ENCODE measurements at regions not wholly inside any gene's neighbourhood (a gene's known extent, or its start where the extent isn't known, plus 50 kb on each side); places are given as distances from the start of the nearest gene placed in this dataset.
"Not testable (repeated sequence)": the region's sequence is repeated elsewhere in the genome, so short reads cannot be mapped to it uniquely, and the experiment has no call there.

DNA sequence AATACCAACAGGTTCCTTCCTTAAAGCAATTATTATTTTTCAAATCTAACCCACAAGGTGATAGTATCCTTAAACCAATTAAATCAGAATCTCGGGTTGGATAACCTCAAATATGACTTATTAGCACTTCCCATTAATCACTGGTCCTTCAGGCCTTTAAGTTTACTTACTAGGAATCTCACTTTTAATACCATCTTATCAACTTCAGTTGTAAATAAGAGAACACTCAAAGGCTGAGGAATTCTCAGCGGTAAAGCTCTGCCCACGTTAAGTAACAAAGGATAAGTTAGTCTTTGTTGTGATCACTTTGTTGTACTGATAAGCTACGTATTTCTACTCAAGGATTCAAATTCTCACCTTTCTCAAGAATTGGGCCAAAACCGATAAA is 82.0 kb downstream of the OR2B2 start:
- no peak for DNase-seq
- no TSS peak for BruUV-seq (replicated peaks)
- peak overlapping the region; percentile 77 for H3K4me2 ChIP-seq (ENCODE audit: low read length)
- no peaks in the 10 kb centered on the region for H3F3A ChIP-seq (ENCODE audit: low read length, unreplicated experiment)
- no peak for ATAC-seq
- no peaks in the 10 kb centered on the region for H3K4me1 ChIP-seq (ENCODE audit: insufficient read depth, low read length)
- peaks cover 3% of the 10 kb centered on the region; the same call in 1 of the 2 replicates for H4K20me1 ChIP-seq (ENCODE audit: low read length)
- POLR2A ChIA-PET (ENCODE audit: unreplicated experiment), result no interaction called here
- H3K27me3 ChIP-seq (ENCODE audit: low read length), result no peaks in the 10 kb centered on the region
- peak overlapping the region; percentile 47 for H3K27ac ChIP-seq (ENCODE audit: low read length)
- no peak overlapping the region for H2AFZ ChIP-seq (ENCODE audit: low read length)
- intact Hi-C loops (cut with micrococcal nuclease), result loop anchor here (10.0 kb wide), 2 partner anchors 255 to 1705 kb away; partner anchors contain the start of gene ZNF165
- H3K36me3 ChIP-seq (ENCODE audit: low read depth, low read length), result no peaks in the 10 kb centered on the region
- peaks cover 7% of the 10 kb centered on the region for H3K79me2 ChIP-seq (ENCODE audit: low read length)
- H3K9me2 ChIP-seq (replicated peaks; ENCODE audit: low read length), result no peaks in the 10 kb centered on the region
- no peaks in the 10 kb centered on the region for H3K9me3 ChIP-seq (ENCODE audit: low read length)
- no peak for TF ChIP-seq CTCF (conservative IDR thresholded peaks at IDR 0.05; ENCODE audit: low read depth, low read length)
- no peak for TF ChIP-seq EZH2 (IDR thresholded peaks at IDR 0.05; ENCODE audit: low read length, unreplicated experiment)
- TF ChIP-seq EZH2phosphoT487 (IDR thresholded peaks at IDR 0.05; ENCODE audit: borderline replicate concordance, low read length), result no peak
- H3K9ac ChIP-seq (ENCODE audit: low read length), result peak overlapping the region; percentile 59
- CTCF ChIA-PET, result no interaction called here
- peak overlapping the region; percentile 67 for H3K4me3 ChIP-seq (ENCODE audit: low read length)

- peak overlapping the region; percentile 59; the same call in 1 of the 2 replicates for H3K9ac ChIP-seq (ENCODE audit: low read length)
- intact Hi-C loops (cut with micrococcal nuclease), result loop anchor here (10.0 kb wide), 2 partner anchors 255 to 1705 kb away; partner anchors contain the start of gene ZNF165
- H3F3A ChIP-seq (ENCODE audit: low read length, unreplicated experiment), result no peaks in the 10 kb centered on the region
- no peaks in the 10 kb centered on the region for H3K9me3 ChIP-seq (ENCODE audit: low read length)
- BruUV-seq (replicated peaks), result no TSS peak
- H3K4me3 ChIP-seq (ENCODE audit: low read length), result peak overlapping the region; percentile 67
- H3K36me3 ChIP-seq (ENCODE audit: low read depth, low read length), result no peaks in the 10 kb centered on the region
- ChIA-PET POLR2A (ENCODE audit: unreplicated experiment) (no interaction called here), CTCF (no interaction called here)
- peak; percentile 28 for DNase-seq
- peak overlapping the region; percentile 77 for H3K4me2 ChIP-seq (ENCODE audit: low read length)
- peak overlapping the region; percentile 47; the same call in 1 of the 2 replicates for H3K27ac ChIP-seq (ENCODE audit: low read length)
- no peaks in the 10 kb centered on the region for H3K27me3 ChIP-seq (ENCODE audit: low read length)
- peaks cover 8% of the 10 kb centered on the region for H3K79me2 ChIP-seq (ENCODE audit: low read length)
- TF ChIP-seq CTCF (conservative IDR thresholded peaks at IDR 0.05; ENCODE audit: low read depth, low read length), result no peak
- TF ChIP-seq EZH2 (IDR thresholded peaks at IDR 0.05; ENCODE audit: low read length, unreplicated experiment), result no peak
- no peak for TF ChIP-seq EZH2phosphoT487 (IDR thresholded peaks at IDR 0.05; ENCODE audit: borderline replicate concordance, low read length)
- no peaks in the 10 kb centered on the region for H3K4me1 ChIP-seq (ENCODE audit: insufficient read depth, low read length)
- no peaks in the 10 kb centered on the region for H3K9me2 ChIP-seq (replicated peaks; ENCODE audit: low read length)
- H4K20me1 ChIP-seq (ENCODE audit: low read length), result peaks cover 7% of the 10 kb centered on the region; the same call in 1 of the 2 replicates
- ATAC-seq, result peak; percentile 9; the same call in 1 of the 2 replicates
- H2AFZ ChIP-seq (ENCODE audit: low read length), result no peak overlapping the region
Observed at GRCh38 chr6:27829453-27830211, 82.6 kb downstream of the OR2B2 start.

DNA sequence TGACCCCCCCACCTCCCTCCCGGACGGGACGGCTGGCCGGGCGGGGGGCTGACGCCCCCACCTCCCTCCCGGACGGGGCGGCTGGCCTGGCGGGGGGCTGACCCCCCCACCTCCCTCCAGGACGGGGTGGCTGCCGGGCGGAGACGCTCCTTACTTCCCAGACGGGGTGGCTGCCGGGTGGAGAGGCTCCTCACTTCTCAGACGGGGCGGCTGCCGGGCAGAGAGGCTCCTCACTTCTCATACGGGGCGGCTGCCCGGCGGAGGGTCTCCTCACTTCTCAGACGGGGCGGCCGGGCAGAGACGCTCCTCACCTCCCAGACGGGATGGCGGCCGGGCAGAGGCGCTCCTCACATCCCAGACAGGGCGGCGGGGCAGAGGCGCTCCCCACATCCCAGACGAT is 84.7 kb downstream of the OR2B2 start:
- DNase-seq; H3K9ac ChIP-seq (ENCODE audit: low read length); H3K9me3 ChIP-seq (ENCODE audit: low read length); H3K9me2 ChIP-seq (replicated peaks; ENCODE audit: low read length); H3F3A ChIP-seq (ENCODE audit: low read length, unreplicated experiment); H3K27me3 ChIP-seq (ENCODE audit: low read length); intact Hi-C loops (cut with micrococcal nuclease); H2AFZ ChIP-seq (ENCODE audit: low read length); H3K36me3 ChIP-seq (ENCODE audit: low read depth, low read length); ATAC-seq; POLR2A ChIA-PET (ENCODE audit: unreplicated experiment); H3K4me2 ChIP-seq (ENCODE audit: low read length); H3K4me1 ChIP-seq (ENCODE audit: insufficient read depth, low read length); H3K4me3 ChIP-seq (ENCODE audit: low read length); CTCF ChIA-PET; H3K27ac ChIP-seq (ENCODE audit: low read length); BruUV-seq (replicated peaks): not testable (repeated sequence)
- peaks cover 11% of the 10 kb centered on the region for H4K20me1 ChIP-seq (ENCODE audit: low read length)
- peaks cover 13% of the 10 kb centered on the region for H3K79me2 ChIP-seq (ENCODE audit: low read length)

DNA sequence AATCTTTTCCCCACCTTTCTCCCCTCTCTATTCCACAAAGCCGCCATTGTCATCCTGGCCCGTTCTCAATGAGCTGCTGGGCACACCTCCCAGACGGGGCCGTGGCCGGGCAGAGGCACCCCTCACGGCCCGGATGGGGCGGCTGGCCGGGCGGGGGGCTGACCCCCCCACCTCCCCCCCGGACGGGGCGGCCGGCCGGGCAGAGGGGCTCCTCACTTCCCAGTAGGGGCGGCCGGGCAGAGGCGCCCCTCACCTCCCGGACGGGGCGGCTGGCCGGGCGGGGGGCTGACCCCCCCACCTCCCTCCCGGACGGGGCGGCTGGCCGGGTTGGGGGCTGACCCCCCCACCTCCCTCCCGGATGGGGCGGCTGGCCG is 85.6 kb downstream of the OR2B2 start:
- H2AFZ ChIP-seq (ENCODE audit: low read length); ATAC-seq; H3K27me3 ChIP-seq (ENCODE audit: low read length); H3K9me3 ChIP-seq (ENCODE audit: low read length); H3F3A ChIP-seq (ENCODE audit: low read length, unreplicated experiment); H3K4me1 ChIP-seq (ENCODE audit: insufficient read depth, low read length); H3K9me2 ChIP-seq (replicated peaks; ENCODE audit: low read length); CTCF ChIA-PET; H3K27ac ChIP-seq (ENCODE audit: low read length); intact Hi-C loops (cut with micrococcal nuclease); POLR2A ChIA-PET (ENCODE audit: unreplicated experiment); DNase-seq; H3K9ac ChIP-seq (ENCODE audit: low read length); BruUV-seq (replicated peaks); H3K36me3 ChIP-seq (ENCODE audit: low read depth, low read length): not testable (repeated sequence)
- peak overlapping the region; percentile 28; the same call in 1 of the 2 replicates for H3K4me2 ChIP-seq (ENCODE audit: low read length)
- 0 out of 2 replicates have a peak overlapping the region, but pooled peaks have one; percentile 35 for H3K4me3 ChIP-seq (ENCODE audit: low read length)
- H3K79me2 ChIP-seq (ENCODE audit: low read length), result peaks cover 13% of the 10 kb centered on the region
- H4K20me1 ChIP-seq (ENCODE audit: low read length), result peaks cover 11% of the 10 kb centered on the region

All from PC-3 (cell line).